IMR-90 (cell line): ENCODE measurements at regions not wholly inside any gene's neighbourhood (a gene's known extent, or its start where the extent isn't known, plus 50 kb on each side); places are given as distances from the start of the nearest gene placed in this dataset.

Experiments
- ATAC-seq: fragments of 200-7000 bp; cut with Tn5 transposase; 2 replicates; pipeline ENCODE4 v1.9.1; 2020; ENCODE audit warnings: low read depth, mild to moderate bottlenecking, moderate library complexity
- BruUV-seq: library from RNA; stranded (reverse); fragments of 400-500 nt; replicated peaks from 2 replicates; lab custom pipeline; 2021; lab: Mats Ljungman, UMichigan
- CTCF ChIA-PET: fragments of 300-600 bp; formaldehyde crosslinking; extraction: SDS; loops from one replicate; lab custom pipeline; 2021; ENCODE audit warnings: antibody characterized with exemption; lab: Yijun Ruan, JAX
- POLR2A ChIA-PET: fragments of 300-600 bp; sonication (Branson Sonifier 250); formaldehyde crosslinking; loops from one replicate; lab custom pipeline; 2022; ENCODE audit warnings: antibody characterized with exemption; ENCODE audit not compliant: unreplicated experiment; lab: Charles Lee
- DNase-seq: peaks from one replicate; pipeline ENCODE4 v3.0.0; 2013
- H2AFZ ChIP-seq: replicated peaks from 2 replicates; pipeline ENCODE3; 2013; ENCODE audit warnings: low read length, mild to moderate bottlenecking; ENCODE audit not compliant: poor library complexity
- H2AK5ac ChIP-seq: 2 replicates; pipeline ENCODE4 v1.6.1; 2013; ENCODE audit warnings: low read depth, low read length, inconsistent platforms
- H2AK9ac ChIP-seq: replicated peaks from 2 replicates; pipeline ENCODE3; 2013; ENCODE audit warnings: mild to moderate bottlenecking, low read depth, low read length, moderate library complexity; ENCODE audit not compliant: poor library complexity
- H2BK120ac ChIP-seq: 2 replicates; pipeline ENCODE4 v1.6.1; 2013; ENCODE audit warnings: low read depth, low read length, inconsistent platforms
- H2BK15ac ChIP-seq: 3 replicates; pipeline ENCODE4 v1.6.1; 2013; ENCODE audit warnings: low read depth, low read length, inconsistent platforms
- H2BK20ac ChIP-seq: 2 replicates; pipeline ENCODE4 v1.6.1; 2013; ENCODE audit warnings: low read depth, mild to moderate bottlenecking, inconsistent platforms, low read length, moderate library complexity
- H2BK5ac ChIP-seq: 2 replicates; pipeline ENCODE4 v1.6.1; 2013; ENCODE audit warnings: mild to moderate bottlenecking, low read depth, low read length, inconsistent platforms; ENCODE audit not compliant: poor library complexity, severe bottlenecking
- H3K14ac ChIP-seq: replicated peaks from 2 replicates; pipeline ENCODE4 v1.6.1; 2013; ENCODE audit warnings: low read depth, low read length, inconsistent platforms
- H3K18ac ChIP-seq: 2 replicates; pipeline ENCODE4 v1.6.1; 2013; ENCODE audit warnings: low read depth, low read length, control low read depth
- H3K23ac ChIP-seq: 2 replicates; pipeline ENCODE4 v1.6.1; 2013; ENCODE audit warnings: low read depth, low read length, inconsistent platforms
- H3K27ac ChIP-seq: 2 replicates; pipeline ENCODE4 v1.5.1; 2013; ENCODE audit warnings: mild to moderate bottlenecking, control low read depth, low read length; ENCODE audit not compliant: insufficient read depth
- H3K27me3 ChIP-seq: 2 replicates; pipeline ENCODE4 v1.6.1; 2013; ENCODE audit warnings: low read length; ENCODE audit not compliant: control insufficient read depth, insufficient read depth
- H3K36me3 ChIP-seq: 2 replicates; pipeline ENCODE4 v1.6.1; 2013; ENCODE audit warnings: low read length, mixed read lengths; ENCODE audit not compliant: control insufficient read depth, insufficient read depth
- H3K4ac ChIP-seq: 2 replicates; pipeline ENCODE4 v1.6.1; 2013; ENCODE audit warnings: low read depth, low read length, inconsistent platforms
- H3K4me1 ChIP-seq: 2 replicates; pipeline ENCODE4 v1.6.1; 2013; ENCODE audit warnings: low read length, mixed read lengths; ENCODE audit not compliant: control insufficient read depth, insufficient read depth
- H3K4me2 ChIP-seq: 2 replicates; pipeline ENCODE4 v1.6.1; 2013; ENCODE audit warnings: low read depth, mild to moderate bottlenecking, control low read depth, low read length, moderate library complexity
- H3K4me3 ChIP-seq: 2 replicates; pipeline ENCODE4 v1.5.1; 2013; ENCODE audit warnings: low read depth, mild to moderate bottlenecking, control low read depth, low read length, moderate library complexity; ENCODE audit not compliant: insufficient read depth
- H3K56ac ChIP-seq: 2 replicates; pipeline ENCODE4 v1.6.1; 2013; ENCODE audit warnings: low read length, inconsistent platforms; ENCODE audit not compliant: insufficient read depth; ENCODE audit errors: extremely low read depth
- H3K79me1 ChIP-seq, 2 experiments: 2 replicates each; pipeline ENCODE4 v1.6.1; 2013; ENCODE audit warnings: low read length in 2 of 2, inconsistent platforms in 1 of 2, low read depth in 1 of 2
- H3K9ac ChIP-seq: 2 replicates; pipeline ENCODE4 v1.6.1; 2013; ENCODE audit warnings: low read depth, low read length, control low read depth
- H3K9me1 ChIP-seq: 2 replicates; pipeline ENCODE4 v1.6.1; 2013; ENCODE audit warnings: low read length, inconsistent platforms; ENCODE audit not compliant: insufficient read depth
- H3K9me3 ChIP-seq: 2 replicates; pipeline ENCODE4 v1.6.1; 2013; ENCODE audit warnings: low read length; ENCODE audit not compliant: control insufficient read depth, insufficient read depth
- H4K20me1 ChIP-seq: 2 replicates; pipeline ENCODE4 v1.6.1; 2013; ENCODE audit warnings: low read length, inconsistent platforms; ENCODE audit not compliant: insufficient read depth
- H4K5ac ChIP-seq: 2 replicates; pipeline ENCODE4 v1.6.1; 2013; ENCODE audit warnings: mild to moderate bottlenecking, low read depth, low read length, control low read depth
- H4K8ac ChIP-seq, 2 experiments: 2 replicates each; pipeline ENCODE4 v1.6.1; 2013; ENCODE audit warnings: low read depth in 2 of 2, low read length in 2 of 2, control low read depth in 1 of 2, inconsistent platforms in 1 of 2
- H4K91ac ChIP-seq: 2 replicates; pipeline ENCODE4 v1.6.1; 2013; ENCODE audit warnings: low read depth, low read length, inconsistent platforms; ENCODE audit not compliant: insufficient read depth
- CEBPB ChIP-seq: IDR thresholded peaks from 2 replicates; pipeline ENCODE4 v1.6.1; 2012; ENCODE audit warnings: low read depth, low read length, improper control_type of control experiment
- CHD1 ChIP-seq: IDR thresholded peaks from 2 replicates; pipeline ENCODE4 v1.6.1; 2012; ENCODE audit warnings: low read depth, low read length, improper control_type of control experiment
- MXI1 ChIP-seq: IDR thresholded peaks from 2 replicates; pipeline ENCODE4 v1.6.1; 2012; ENCODE audit warnings: low read depth, mild to moderate bottlenecking, low read length, moderate library complexity, borderline replicate concordance
- POLR2A ChIP-seq: IDR thresholded peaks from 2 replicates; pipeline ENCODE4 v1.6.1; 2012; ENCODE audit warnings: mild to moderate bottlenecking, low read depth, low read length
- RCOR1 ChIP-seq: IDR thresholded peaks from 2 replicates; pipeline ENCODE4 v1.6.1; 2012; ENCODE audit warnings: mild to moderate bottlenecking, low read length, improper control_type of control experiment; ENCODE audit not compliant: insufficient replicate concordance
- RFX5 ChIP-seq: IDR thresholded peaks from 2 replicates; pipeline ENCODE4 v1.8.0; 2012; ENCODE audit warnings: low read depth, mild to moderate bottlenecking, low read length, moderate library complexity
- SMC3 ChIP-seq: fragments of 150-350 bp; IDR thresholded peaks from 2 replicates; pipeline ENCODE4 v1.6.1; 2016; ENCODE audit warnings: low read depth, mild to moderate bottlenecking, antibody characterized with exemption, low read length, moderate library complexity
- WGBS, 2 experiments: methylation state at CpG; one replicate each; pipeline versions ENCODE4 v1.1.5 to v1.1.7; 2013; ENCODE audit warnings: missing lambda C conversion rate in 2 of 2; ENCODE audit not compliant: insufficient read length in 1 of 2; ENCODE audit errors: extremely low coverage in 2 of 2; 5-methylcytosine and 5-hydroxymethylcytosine counted together
- dilution Hi-C: fragments of 300-500 bp; cut with HindIII; formaldehyde crosslinking; loops from one replicate; pipeline ENCODE4 v1.14.3; 2018; ENCODE audit warnings: low sequenced_read_pairs; ENCODE audit not compliant: unreplicated experiment
- in situ Hi-C: fragments of 300-500 bp; cut with MboI; formaldehyde crosslinking; loops from 3 replicates; pipeline ENCODE4 v1.14.3; 2019; ENCODE audit warnings: low sequenced_read_pairs, inconsistent platforms, mixed read lengths
- intact Hi-C: fragments of 100-400 bp; cut with micrococcal nuclease; formaldehyde crosslinking; loops from 2 replicates; pipeline ENCODE4 v1.10.0; 2022
- TF ChIP-seq, protein P1 (sequence below): fragments of 150-350 bp; IDR thresholded peaks from 2 replicates; pipeline ENCODE4 v1.6.1; 2017; ENCODE audit warnings: mild to moderate bottlenecking, antibody characterized with exemption, low read length, low read depth

DNA sequence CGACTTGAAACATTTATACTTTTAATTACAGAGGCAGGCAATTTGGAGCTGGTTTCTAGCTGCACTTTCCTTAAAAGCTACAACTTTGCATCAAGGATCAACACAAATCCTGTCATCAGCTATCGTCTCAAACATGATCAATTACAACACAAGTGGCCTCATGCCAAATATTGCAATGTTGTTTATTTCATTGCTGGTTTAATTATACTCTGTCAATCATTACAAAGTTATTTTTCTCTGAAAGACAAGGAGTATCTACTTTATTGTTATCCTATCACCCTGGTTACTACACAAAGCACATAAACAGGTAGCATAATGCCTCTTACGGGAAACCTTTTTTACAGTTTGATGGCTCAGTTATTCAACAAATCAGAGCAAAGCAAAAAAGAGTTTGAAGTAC lies 58.0 kb upstream of the FOXB1 start:
- Histone ChIP-seq H3K9me1 (no peaks in the 10 kb centered on the region), H3K79me1 (no peaks in the 10 kb centered on the region), H3K4me1 (no peaks in the 10 kb centered on the region), H4K20me1 (no peaks in the 10 kb centered on the region), H2BK120ac (no peak overlapping the region), H3K27me3 (no peaks in the 10 kb centered on the region), H4K8ac (no peak overlapping the region), H3K23ac (no peak overlapping the region), H3K36me3 (no peaks in the 10 kb centered on the region), H2AK9ac (no peak overlapping the region), H2BK15ac (no peak overlapping the region), H4K91ac (no peak overlapping the region), H3K56ac (no peak overlapping the region), H2AFZ (no peak overlapping the region), H2BK5ac (no peak overlapping the region), H3K27ac (no peak overlapping the region), H2BK20ac (no peak overlapping the region), H3K18ac (no peak overlapping the region), H3K14ac (no peak overlapping the region), H3K4me2 (no peak overlapping the region), H3K9me3 (no peaks in the 10 kb centered on the region), H2AK5ac (no peak overlapping the region), H3K4me3 (no peak overlapping the region), H4K5ac (no peak overlapping the region), H3K9ac (no peak overlapping the region), H3K4ac (no peak overlapping the region)
- no TSS peak for BruUV-seq
- DNase-seq (no peak), ATAC-seq (no peak)
- WGBS, 2 experiments = no CpG with 5 or more reads among the region's 3 CpGs
- dilution Hi-C loops = no loop called here
- in situ Hi-C loops = no loop called here
- intact Hi-C loops = no loop called here
- ChIA-PET CTCF (no interaction called here), POLR2A (interaction anchor here (0.5 kb wide), 1 partner anchor 181 kb away, joined by 3 read pairs; no protein-coding TSS in a partner anchor)
- TF ChIP-seq RFX5 (no peak), CHD1 (no peak), CEBPB (no peak), POLR2A (no peak), SMC3 (no peak), RCOR1 (no peak), MXI1 (no peak)
- TF ChIP-seq, protein P1, sequence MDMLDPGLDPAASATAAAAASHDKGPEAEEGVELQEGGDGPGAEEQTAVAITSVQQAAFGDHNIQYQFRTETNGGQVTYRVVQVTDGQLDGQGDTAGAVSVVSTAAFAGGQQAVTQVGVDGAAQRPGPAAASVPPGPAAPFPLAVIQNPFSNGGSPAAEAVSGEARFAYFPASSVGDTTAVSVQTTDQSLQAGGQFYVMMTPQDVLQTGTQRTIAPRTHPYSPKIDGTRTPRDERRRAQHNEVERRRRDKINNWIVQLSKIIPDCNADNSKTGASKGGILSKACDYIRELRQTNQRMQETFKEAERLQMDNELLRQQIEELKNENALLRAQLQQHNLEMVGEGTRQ = no peak
